B cell (primary cell): ENCODE measurements at regions not wholly inside any gene's neighbourhood (a gene's known extent, or its start where the extent isn't known, plus 50 kb on each side); places are given as distances from the start of the nearest gene placed in this dataset.

ENCODE experiments used
- ATAC-seq: fragments of 200-7000 bp; cut with Tn5 transposase; one replicate; pipeline ENCODE4 v1.10.0; 2021; ENCODE audit warnings: low read depth, mild to moderate bottlenecking, moderate number of reproducible peaks, moderate library complexity
- CTCF ChIA-PET: fragments of 350-600 bp; sonication (Branson Sonifier 250); formaldehyde crosslinking; loops from one replicate; lab custom pipeline; 2021; ENCODE audit warnings: antibody characterized with exemption, inconsistent platforms; lab: Charles Lee
- POLR2A ChIA-PET: fragments of 350-600 bp; sonication (Branson Sonifier 250); formaldehyde crosslinking; loops from one replicate; lab custom pipeline; 2021; ENCODE audit warnings: antibody characterized with exemption; lab: Charles Lee
- DNase-seq: peaks from one replicate; pipeline ENCODE4 v3.0.0; 2013
- H2AFZ ChIP-seq: 2 replicates; pipeline ENCODE4 v1.6.1; 2012; ENCODE audit warnings: mild to moderate bottlenecking, low read depth, low read length; ENCODE audit not compliant: insufficient read depth, poor library complexity, severe bottlenecking
- H3K27ac ChIP-seq, 2 donors: 1 replicate in 1 of 2; 2 replicates in 1 of 2; pipeline ENCODE4 v1.5.1; 2012 to 2013; ENCODE audit warnings: low read length in 2 of 2, mild to moderate bottlenecking in 2 of 2, moderate library complexity in 1 of 2
- H3K27me3 ChIP-seq, 4 experiments: fragments of 200-600 bp in 1 of 4; sonication (generic) in 1 of 4; replicated peaks in 1 of 4; 1 replicate in 2 of 4; 2 replicates in 2 of 4; pipeline versions ENCODE4 v1.6.1 to v1.7.0; 2013 to 2016; ENCODE audit warnings: low read length in 3 of 4, mild to moderate bottlenecking in 2 of 4, mixed read lengths in 1 of 4, moderate library complexity in 1 of 4; ENCODE audit not compliant: insufficient read depth in 4 of 4, control insufficient read depth in 3 of 4; ENCODE audit errors: control extremely low read depth in 1 of 4
- H3K36me3 ChIP-seq, 2 experiments: replicated peaks in 1 of 2; 1 replicate in 1 of 2; 2 replicates in 1 of 2; pipeline versions ENCODE4 v1.6.1 to v1.7.1; 2013; ENCODE audit warnings: low read length in 1 of 2; ENCODE audit not compliant: insufficient read depth in 2 of 2, control insufficient read depth in 1 of 2; ENCODE audit errors: control extremely low read depth in 1 of 2, extremely low read depth in 1 of 2
- H3K4me1 ChIP-seq, 2 donors: fragments of 200-600 bp in 1 of 2; sonication (generic) in 1 of 2; 1 replicate in 1 of 2; 2 replicates in 1 of 2; pipeline versions ENCODE4 v1.5.1 to v1.6.1; 2013 to 2017; ENCODE audit warnings: low read length in 2 of 2; ENCODE audit not compliant: control insufficient read depth in 2 of 2, insufficient read depth in 2 of 2
- H3K4me2 ChIP-seq: replicated peaks from 2 replicates; pipeline ENCODE3; 2012; ENCODE audit warnings: mild to moderate bottlenecking, low read depth, low read length; ENCODE audit not compliant: poor library complexity, severe bottlenecking
- H3K4me3 ChIP-seq, 5 experiments: fragments of 200-600 bp in 1 of 5; sonication (generic) in 1 of 5; 1 replicate in 3 of 5; 2 replicates in 2 of 5; pipeline versions ENCODE4 v1.5.1 to v1.7.0; 2011 to 2016; ENCODE audit warnings: low read length in 4 of 5, mild to moderate bottlenecking in 4 of 5, low read depth in 2 of 5, control low read depth in 1 of 5, moderate library complexity in 1 of 5; ENCODE audit not compliant: insufficient read depth in 1 of 5; ENCODE audit errors: control extremely low read depth in 1 of 5, extremely low read depth in 1 of 5
- H3K79me2 ChIP-seq: fragments of 200-600 bp; sonication (generic); one replicate; pipeline ENCODE4 v1.6.0; 2016; ENCODE audit warnings: low read length; ENCODE audit not compliant: control insufficient read depth, insufficient read depth
- H3K9ac ChIP-seq: fragments of 200-600 bp; sonication (generic); 2 replicates; pipeline ENCODE4 v1.6.1; 2017; ENCODE audit warnings: mild to moderate bottlenecking, low read length, moderate library complexity
- H3K9me3 ChIP-seq, 3 donors: one replicate each; pipeline versions ENCODE4 v1.6.1 to v1.7.1; 2013; ENCODE audit warnings: low read length in 2 of 3; ENCODE audit not compliant: control insufficient read depth in 2 of 3, insufficient read depth in 1 of 3; ENCODE audit errors: control extremely low read depth in 1 of 3
- H4K20me1 ChIP-seq: 2 replicates; pipeline ENCODE4 v1.6.0; 2012; ENCODE audit warnings: mild to moderate bottlenecking, low read length; ENCODE audit not compliant: insufficient read depth, control insufficient read depth, poor library complexity, severe bottlenecking
- H3K27ac Mint-ChIP-seq: one replicate; pipeline ENCODE4 v1.8.0; 2021; ENCODE audit warnings: mixed read lengths
- H3K27me3 Mint-ChIP-seq: one replicate; pipeline ENCODE4 v1.8.0; 2021; ENCODE audit warnings: mixed read lengths
- H3K4me1 Mint-ChIP-seq: one replicate; pipeline ENCODE4 v1.8.0; 2021; ENCODE audit warnings: mixed read lengths
- H3K4me3 Mint-ChIP-seq: one replicate; pipeline ENCODE4 v1.8.0; 2021; ENCODE audit warnings: mixed read lengths
- H3K9me3 Mint-ChIP-seq: one replicate; pipeline ENCODE4 v1.8.0; 2022; ENCODE audit warnings: mixed read lengths; ENCODE audit not compliant: insufficient read depth
- CTCF ChIP-seq: fragments of 200-600 bp; IDR thresholded peaks from one replicate; pipeline ENCODE4 v1.8.0; 2022; ENCODE audit warnings: antibody characterized with exemption, mild to moderate bottlenecking
- EZH2 ChIP-seq: IDR thresholded peaks from 2 replicates; pipeline ENCODE4 v1.6.1; 2012; ENCODE audit warnings: borderline replicate concordance, low read depth, mild to moderate bottlenecking, moderate library complexity, low read length; ENCODE audit not compliant: insufficient read depth, poor library complexity, severe bottlenecking
- WGBS: methylation state at CpG from one replicate; pipeline ENCODE4 v1.1.5; 2013; ENCODE audit warnings: missing lambda C conversion rate; ENCODE audit not compliant: insufficient coverage; 5-methylcytosine and 5-hydroxymethylcytosine counted together
- intact Hi-C: fragments of 100-400 bp; cut with micrococcal nuclease; formaldehyde crosslinking; loops from one replicate; pipeline ENCODE4 v1.10.0; 2022

GRCh38 chr7:31398815-31399214 lies 58.3 kb upstream of the NEUROD6 start:
- Mint-ChIP-seq H3K27ac (no peak overlapping the region), H3K4me3 (no peak overlapping the region), H3K9me3 (no peaks in the 10 kb centered on the region), H3K27me3 (no peaks in the 10 kb centered on the region), H3K4me1 (no peaks in the 10 kb centered on the region)
- no peaks in the 10 kb centered on the region for H3K4me1 ChIP-seq
- POLR2A ChIA-PET: no interaction called here
- no peaks in the 10 kb centered on the region for H3K79me2 ChIP-seq
- H3K9me3 ChIP-seq: no peaks in the 10 kb centered on the region
- no peaks in the 10 kb centered on the region for H3K27me3 ChIP-seq
- H4K20me1 ChIP-seq: no peaks in the 10 kb centered on the region
- H3K4me2 ChIP-seq: no peak overlapping the region
- intact Hi-C loops: no loop called here
- CTCF ChIA-PET: no interaction called here
- H3K4me3 ChIP-seq: no peak overlapping the region
- H3K9ac ChIP-seq: no peak overlapping the region
- DNase-seq (no peak), ATAC-seq (no peak)
- TF ChIP-seq EZH2: no peak
- TF ChIP-seq CTCF: no peak
- WGBS: 71% methylated on average over 1 of the region's 2 CpGs
- H3K36me3 ChIP-seq: no peaks in the 10 kb centered on the region
- no peak overlapping the region for H2AFZ ChIP-seq
- H3K27ac ChIP-seq: no peak overlapping the region

DNA sequence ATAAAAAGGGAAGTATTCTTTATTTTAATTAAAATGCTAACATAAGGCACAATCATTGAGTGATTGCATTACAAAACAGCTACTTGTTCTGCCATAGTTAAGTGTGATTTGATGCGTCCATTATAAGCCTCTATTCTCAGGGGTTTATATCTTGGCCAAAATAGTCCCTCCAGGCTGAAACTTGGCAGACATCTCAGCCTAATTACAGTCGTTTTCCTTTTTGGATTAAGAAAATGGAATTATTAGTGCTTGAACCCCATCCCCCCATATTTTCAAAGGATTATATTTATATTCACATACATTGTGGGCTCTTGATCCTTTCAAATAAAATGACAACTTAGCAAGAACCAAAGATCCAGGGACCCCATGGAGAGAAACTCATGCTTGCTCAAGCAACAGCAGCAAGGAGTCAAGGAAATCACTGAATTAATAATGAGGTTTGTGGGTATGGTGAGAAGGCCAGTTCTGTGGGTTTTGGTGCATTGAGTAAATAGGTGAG lies 66.7 kb upstream of the NEUROD6 start:
- H3K36me3 ChIP-seq: no peaks in the 10 kb centered on the region
- H3K4me3 Mint-ChIP-seq: no peak overlapping the region
- H3K4me2 ChIP-seq: no peak overlapping the region
- peaks cover 9% of the 10 kb centered on the region for H3K27me3 Mint-ChIP-seq
- no peak overlapping the region for H3K27ac ChIP-seq
- intact Hi-C loops: no loop called here
- ATAC-seq: no peak
- H3K9ac ChIP-seq: no peak overlapping the region
- no peak overlapping the region for H3K4me3 ChIP-seq
- no peaks in the 10 kb centered on the region for H3K4me1 Mint-ChIP-seq
- no peaks in the 10 kb centered on the region for H3K9me3 Mint-ChIP-seq
- no peak overlapping the region for H3K27ac Mint-ChIP-seq
- CTCF ChIA-PET: no interaction called here
- H2AFZ ChIP-seq: no peak overlapping the region
- WGBS: no CpG with 5 or more reads among the region's 2 CpGs
- no peaks in the 10 kb centered on the region for H3K4me1 ChIP-seq
- DNase-seq: no peak
- POLR2A ChIA-PET: no interaction called here
- H3K27me3 ChIP-seq: no peaks in the 10 kb centered on the region
- no peaks in the 10 kb centered on the region for H3K79me2 ChIP-seq
- TF ChIP-seq CTCF (no peak), EZH2 (no peak)
- no peaks in the 10 kb centered on the region for H4K20me1 ChIP-seq
- no peaks in the 10 kb centered on the region for H3K9me3 ChIP-seq
